KMS-11 (cell line): ENCODE measurements at regions not wholly inside any gene's neighbourhood (a gene's known extent, or its start where the extent isn't known, plus 50 kb on each side); places are given as distances from the start of the nearest gene placed in this dataset.

ENCODE experiments used
- H2AFZ ChIP-seq: fragments of 200-600 bp; sonication (generic); 2 replicates; pipeline ENCODE4 v1.6.1; 2016; ENCODE audit warnings: antibody characterized with exemption, mixed run types, low read depth
- H3K27ac ChIP-seq: fragments of 200-600 bp; sonication (generic); 2 replicates; pipeline ENCODE4 v1.6.1; 2016; ENCODE audit warnings: mild to moderate bottlenecking, mixed run types
- H3K27me3 ChIP-seq: fragments of 200-600 bp; sonication (generic); 2 replicates; pipeline ENCODE4 v1.6.1; 2017; ENCODE audit warnings: mild to moderate bottlenecking, low read depth, mixed run types, moderate library complexity; ENCODE audit not compliant: insufficient read depth
- H3K36me3 ChIP-seq: fragments of 200-600 bp; sonication (generic); 2 replicates; pipeline ENCODE4 v1.6.1; 2017; ENCODE audit warnings: mild to moderate bottlenecking, mixed run types; ENCODE audit not compliant: insufficient read depth
- H3K4me1 ChIP-seq: fragments of 200-600 bp; sonication (generic); 2 replicates; pipeline ENCODE4 v1.6.1; 2016; ENCODE audit warnings: mild to moderate bottlenecking, low read depth, mixed run types; ENCODE audit not compliant: poor library complexity, severe bottlenecking
- H3K4me2 ChIP-seq: fragments of 200-600 bp; sonication (generic); 2 replicates; pipeline ENCODE4 v1.7.0; 2016; ENCODE audit warnings: mild to moderate bottlenecking, mixed run types
- H3K4me3 ChIP-seq: fragments of 200-600 bp; sonication (generic); IDR thresholded peaks from 2 replicates; pipeline ENCODE4 v1.6.1; 2017; ENCODE audit warnings: low read depth, low read length, mixed read lengths; ENCODE audit not compliant: insufficient read depth
- H3K79me2 ChIP-seq: fragments of 200-600 bp; sonication (generic); 2 replicates; pipeline ENCODE4 v1.6.1; 2016; ENCODE audit warnings: low read depth, mixed run types; ENCODE audit not compliant: insufficient read depth
- H3K9ac ChIP-seq: fragments of 200-600 bp; sonication (generic); 2 replicates; pipeline ENCODE4 v1.6.1; 2016; ENCODE audit warnings: mild to moderate bottlenecking, mixed run types
- H4K20me1 ChIP-seq: fragments of 200-600 bp; sonication (generic); 2 replicates; pipeline ENCODE4 v1.6.1; 2016; ENCODE audit warnings: mild to moderate bottlenecking, mixed run types; ENCODE audit not compliant: insufficient read depth
- CTCF ChIP-seq: fragments of 200-600 bp; sonication (generic); conservative IDR thresholded peaks from 2 replicates; pipeline ENCODE4 v1.6.1; 2017; ENCODE audit warnings: low read depth, mild to moderate bottlenecking, antibody characterized with exemption, low read length, moderate library complexity, mixed read lengths

GRCh38 chr11:119912229-119912628 is 183.2 kb upstream of the NECTIN1 start:
- Histone ChIP-seq H3K4me1 (no peaks in the 10 kb centered on the region), H3K27ac (no peak overlapping the region), H4K20me1 (no peaks in the 10 kb centered on the region), H3K4me2 (no peak overlapping the region), H2AFZ (no peak overlapping the region), H3K79me2 (no peaks in the 10 kb centered on the region), H3K9ac (no peak overlapping the region), H3K27me3 (no peaks in the 10 kb centered on the region), H3K4me3 (no peak overlapping the region), H3K36me3 (no peaks in the 10 kb centered on the region)
- TF ChIP-seq CTCF: no peak

- no peak overlapping the region for H3K27ac ChIP-seq
- H3K9ac ChIP-seq: no peak overlapping the region
- no peak overlapping the region for H3K4me2 ChIP-seq
- H3K36me3 ChIP-seq: no peaks in the 10 kb centered on the region
- H3K79me2 ChIP-seq: no peaks in the 10 kb centered on the region
- no peak overlapping the region for H2AFZ ChIP-seq
- H3K4me3 ChIP-seq: no peak overlapping the region
- no peaks in the 10 kb centered on the region for H3K27me3 ChIP-seq
- H3K4me1 ChIP-seq: no peaks in the 10 kb centered on the region
- no peak for TF ChIP-seq CTCF
- H4K20me1 ChIP-seq: no peaks in the 10 kb centered on the region
Measured at GRCh38 chr11:119910650-119911049, 181.7 kb upstream of the NECTIN1 start.

- Histone ChIP-seq H3K4me1 (no peaks in the 10 kb centered on the region), H3K4me2 (no peak overlapping the region), H2AFZ (no peak overlapping the region), H3K4me3 (no peak overlapping the region), H3K27ac (no peak overlapping the region), H3K36me3 (no peaks in the 10 kb centered on the region), H3K79me2 (no peaks in the 10 kb centered on the region), H3K27me3 (no peaks in the 10 kb centered on the region), H4K20me1 (no peaks in the 10 kb centered on the region), H3K9ac (no peak overlapping the region)
- no peak for TF ChIP-seq CTCF
Measured at GRCh38 chr11:119910051-119910450, 181.1 kb upstream of the NECTIN1 start.

GRCh38 chr11:119909495-119909894 is 180.5 kb upstream of the NECTIN1 start:
- H3K9ac ChIP-seq: no peak overlapping the region
- H3K27ac ChIP-seq: no peak overlapping the region
- no peaks in the 10 kb centered on the region for H3K79me2 ChIP-seq
- H4K20me1 ChIP-seq: no peaks in the 10 kb centered on the region
- no peak overlapping the region for H2AFZ ChIP-seq
- no peaks in the 10 kb centered on the region for H3K4me1 ChIP-seq
- no peaks in the 10 kb centered on the region for H3K36me3 ChIP-seq
- H3K4me2 ChIP-seq: no peak overlapping the region
- no peak overlapping the region for H3K4me3 ChIP-seq
- TF ChIP-seq CTCF: no peak
- H3K27me3 ChIP-seq: no peaks in the 10 kb centered on the region

GRCh38 chr11:119909077-119909476 is 180.1 kb upstream of the NECTIN1 start:
- no peaks in the 10 kb centered on the region for H3K36me3 ChIP-seq
- TF ChIP-seq CTCF: no peak

More at GRCh38 chr11:119909077-119909476, 180.1 kb upstream of the NECTIN1 start:
- Histone ChIP-seq H3K4me2 (no peak overlapping the region), H3K27me3 (no peaks in the 10 kb centered on the region), H3K9ac (no peak overlapping the region), H3K4me1 (no peaks in the 10 kb centered on the region), H4K20me1 (no peaks in the 10 kb centered on the region), H3K79me2 (no peaks in the 10 kb centered on the region), H2AFZ (no peak overlapping the region), H3K4me3 (no peak overlapping the region), H3K27ac (no peak overlapping the region)
